ENCODE measurements at regions not wholly inside any gene's neighbourhood (a gene's known extent, or its start where the extent isn't known, plus 50 kb on each side); places are given as distances from the start of the nearest gene placed in this dataset.

DNA sequence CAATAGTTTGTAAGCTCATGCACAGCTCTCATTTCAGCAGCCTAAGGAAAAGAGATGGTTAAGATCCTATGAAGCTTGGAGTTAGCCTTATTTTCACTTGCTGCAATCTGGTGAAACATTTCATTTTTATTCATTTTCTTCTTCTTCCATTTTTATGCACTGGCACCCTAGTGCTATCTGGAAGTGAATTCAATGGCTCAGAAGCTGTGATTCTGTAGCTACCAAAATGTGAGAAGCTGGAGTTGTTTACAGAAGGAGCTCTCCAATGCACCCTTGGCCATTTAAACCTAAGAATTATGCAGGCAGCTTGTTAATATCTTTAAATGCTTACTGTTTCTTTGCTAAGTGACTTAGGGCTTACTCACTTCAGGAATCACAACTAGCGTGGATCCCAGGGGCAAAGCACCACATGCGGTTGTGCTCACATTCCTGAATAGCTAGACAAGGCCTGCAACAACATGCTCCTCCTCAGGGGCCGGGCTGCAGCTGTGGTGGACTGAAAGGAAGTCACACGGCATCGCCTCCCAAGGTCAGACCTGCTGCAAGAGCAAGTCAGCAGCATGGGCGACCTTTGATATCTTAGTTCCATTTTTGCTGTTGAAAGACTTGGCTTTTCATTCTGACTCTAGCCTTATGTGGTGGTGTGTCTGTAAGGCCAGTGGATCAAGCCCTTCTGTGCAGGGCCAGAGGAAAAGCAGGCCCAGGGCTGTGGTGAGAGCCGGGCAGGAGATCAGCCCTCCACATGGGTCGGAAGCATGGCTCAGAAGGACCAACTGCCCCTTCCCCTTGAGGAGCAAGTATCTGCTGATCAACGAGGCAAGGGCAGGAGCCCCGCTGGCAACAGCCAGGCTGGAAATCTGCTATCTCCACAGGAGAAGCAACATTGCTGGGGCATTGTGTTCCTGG is 91.9 kb upstream of the MBL2 start:
- CTCF ChIA-PET = interaction anchor here (0.6 to 0.7 kb wide), 2 partner anchors 670 to 1885 kb away, joined by 3 to 6 read pairs; no protein-coding TSS in a partner anchor
- BruUV-seq (replicated peaks) = no TSS peak
- Mint-ChIP-seq H3K36me3 (ENCODE audit: insufficient read depth, unreplicated experiment) (no peaks in the 10 kb centered on the region), H3K9me3 (ENCODE audit: low read depth, unreplicated experiment) (peaks cover 3% of the 10 kb centered on the region), H3K27me3 (ENCODE audit: unreplicated experiment) (no peaks in the 10 kb centered on the region), H3K4me1 (ENCODE audit: low read depth, unreplicated experiment) (peaks cover 6% of the 10 kb centered on the region), H3K27ac (ENCODE audit: unreplicated experiment) (no peak overlapping the region), H3K4me3 (ENCODE audit: low read depth, unreplicated experiment) (no peak overlapping the region)
- peak; percentile 41 for DNase-seq
- intact Hi-C loops (cut with micrococcal nuclease; ENCODE audit: unreplicated experiment) = no loop called here
- TF ChIP-seq, protein P1, sequence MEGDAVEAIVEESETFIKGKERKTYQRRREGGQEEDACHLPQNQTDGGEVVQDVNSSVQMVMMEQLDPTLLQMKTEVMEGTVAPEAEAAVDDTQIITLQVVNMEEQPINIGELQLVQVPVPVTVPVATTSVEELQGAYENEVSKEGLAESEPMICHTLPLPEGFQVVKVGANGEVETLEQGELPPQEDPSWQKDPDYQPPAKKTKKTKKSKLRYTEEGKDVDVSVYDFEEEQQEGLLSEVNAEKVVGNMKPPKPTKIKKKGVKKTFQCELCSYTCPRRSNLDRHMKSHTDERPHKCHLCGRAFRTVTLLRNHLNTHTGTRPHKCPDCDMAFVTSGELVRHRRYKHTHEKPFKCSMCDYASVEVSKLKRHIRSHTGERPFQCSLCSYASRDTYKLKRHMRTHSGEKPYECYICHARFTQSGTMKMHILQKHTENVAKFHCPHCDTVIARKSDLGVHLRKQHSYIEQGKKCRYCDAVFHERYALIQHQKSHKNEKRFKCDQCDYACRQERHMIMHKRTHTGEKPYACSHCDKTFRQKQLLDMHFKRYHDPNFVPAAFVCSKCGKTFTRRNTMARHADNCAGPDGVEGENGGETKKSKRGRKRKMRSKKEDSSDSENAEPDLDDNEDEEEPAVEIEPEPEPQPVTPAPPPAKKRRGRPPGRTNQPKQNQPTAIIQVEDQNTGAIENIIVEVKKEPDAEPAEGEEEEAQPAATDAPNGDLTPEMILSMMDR (IDR thresholded peaks at IDR 0.05; ENCODE audit: unreplicated experiment) = no peak

DNA sequence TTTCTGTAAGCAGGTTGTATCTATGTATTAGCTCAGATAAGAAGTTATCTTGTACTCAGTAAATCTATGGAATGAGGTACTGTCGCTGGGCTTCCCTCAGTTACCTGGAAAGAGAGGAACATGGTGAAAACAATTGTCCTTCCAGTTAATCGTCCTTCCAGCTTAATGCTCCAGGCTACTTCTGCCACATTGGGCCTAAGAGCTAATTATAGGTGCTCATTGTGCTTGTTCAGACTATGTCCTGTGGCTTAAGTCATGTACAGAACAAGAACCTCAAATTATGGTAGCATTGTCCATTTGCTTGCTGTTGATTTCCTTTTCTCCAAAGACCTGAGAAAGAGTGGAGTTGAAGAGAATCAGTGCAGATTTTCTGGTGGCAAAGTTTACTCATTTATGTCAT is 86.1 kb upstream of the MBL2 start:
- CTCF ChIA-PET = no interaction called here
- Mint-ChIP-seq H3K36me3 (ENCODE audit: insufficient read depth, unreplicated experiment) (no peaks in the 10 kb centered on the region), H3K4me1 (ENCODE audit: low read depth, unreplicated experiment) (no peaks in the 10 kb centered on the region), H3K27me3 (ENCODE audit: unreplicated experiment) (no peaks in the 10 kb centered on the region), H3K9me3 (ENCODE audit: low read depth, unreplicated experiment) (no peaks in the 10 kb centered on the region), H3K27ac (ENCODE audit: unreplicated experiment) (no peak overlapping the region), H3K4me3 (ENCODE audit: low read depth, unreplicated experiment) (no peak overlapping the region)
- no TSS peak for BruUV-seq (replicated peaks)
- no peak for DNase-seq
- intact Hi-C loops (cut with micrococcal nuclease; ENCODE audit: unreplicated experiment) = no loop called here
- TF ChIP-seq, protein P1 (IDR thresholded peaks at IDR 0.05; ENCODE audit: unreplicated experiment) = no peak

DNA sequence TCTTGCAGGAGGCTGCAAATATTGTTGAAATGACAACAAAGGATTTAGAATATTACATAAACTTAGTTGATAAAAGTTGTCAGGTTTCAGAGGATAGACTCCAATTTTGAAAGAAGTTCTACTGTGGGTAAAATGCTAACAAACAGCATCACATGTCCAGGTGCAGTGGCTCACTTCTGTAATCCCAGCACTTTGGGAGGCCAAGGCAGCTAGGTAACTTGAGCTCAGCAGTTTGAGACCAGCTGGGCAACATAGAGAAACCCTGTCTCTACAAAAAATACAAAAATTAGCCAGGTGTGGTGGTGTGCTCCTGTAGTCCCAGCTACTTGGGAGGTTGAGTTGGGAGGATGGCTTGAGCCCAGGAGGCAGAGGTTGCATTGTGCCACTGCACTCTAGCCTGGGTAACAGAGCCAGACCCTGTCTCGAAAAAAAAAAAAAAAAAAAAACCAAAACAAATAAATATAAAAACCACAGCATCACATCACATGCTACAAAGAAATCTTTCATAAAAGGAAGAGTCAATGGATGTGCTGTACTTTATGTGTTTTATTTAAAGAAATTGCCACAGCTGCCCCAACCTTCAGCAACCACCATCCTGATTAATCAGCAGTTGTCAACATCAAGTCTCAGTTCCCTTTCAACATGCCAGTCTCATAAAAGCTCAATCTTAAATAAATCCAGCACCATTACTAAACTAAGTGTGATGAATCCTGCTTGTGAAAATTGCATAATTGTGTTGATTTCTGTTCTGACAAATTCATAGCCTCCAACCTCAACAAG is 83.2 kb upstream of the MBL2 start:
- DNase-seq = no peak
- no peaks in the 10 kb centered on the region for H3K4me1 Mint-ChIP-seq (ENCODE audit: low read depth, unreplicated experiment)
- H3K4me3 Mint-ChIP-seq (ENCODE audit: low read depth, unreplicated experiment) = no peak overlapping the region
- no TSS peak for BruUV-seq (replicated peaks)
- H3K9me3 Mint-ChIP-seq (ENCODE audit: low read depth, unreplicated experiment) = no peaks in the 10 kb centered on the region
- CTCF ChIA-PET = no interaction called here
- intact Hi-C loops (cut with micrococcal nuclease; ENCODE audit: unreplicated experiment) = no loop called here
- TF ChIP-seq, protein P1 (IDR thresholded peaks at IDR 0.05; ENCODE audit: unreplicated experiment) = no peak
- no peak overlapping the region for H3K27ac Mint-ChIP-seq (ENCODE audit: unreplicated experiment)
- no peaks in the 10 kb centered on the region for H3K27me3 Mint-ChIP-seq (ENCODE audit: unreplicated experiment)
- H3K36me3 Mint-ChIP-seq (ENCODE audit: insufficient read depth, unreplicated experiment) = no peaks in the 10 kb centered on the region

DNA sequence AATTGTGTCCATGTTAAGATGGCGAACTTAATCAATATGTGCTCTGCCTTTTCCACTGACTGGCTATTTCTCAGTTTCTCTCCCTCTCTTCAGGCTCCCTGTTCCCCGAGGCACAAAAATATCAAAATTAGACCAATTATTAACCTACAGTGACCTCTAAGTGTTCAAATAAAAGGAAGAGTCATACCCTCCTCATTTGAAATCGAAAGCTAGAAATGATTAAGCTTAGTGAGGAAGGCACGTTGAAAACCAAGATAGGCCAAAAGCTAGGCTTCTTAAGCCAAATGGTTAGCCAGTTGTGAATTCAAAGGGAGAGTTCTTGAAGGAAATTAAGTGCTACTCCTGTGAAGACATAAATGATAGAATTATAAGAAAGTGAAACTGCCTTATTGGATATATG is 81.1 kb upstream of the MBL2 start:
- no peaks in the 10 kb centered on the region for H3K27me3 Mint-ChIP-seq (ENCODE audit: unreplicated experiment)
- intact Hi-C loops (cut with micrococcal nuclease; ENCODE audit: unreplicated experiment) = no loop called here
- no peak overlapping the region for H3K27ac Mint-ChIP-seq (ENCODE audit: unreplicated experiment)
- H3K4me3 Mint-ChIP-seq (ENCODE audit: low read depth, unreplicated experiment) = no peak overlapping the region
- no peak for DNase-seq
- TF ChIP-seq, protein P1 (IDR thresholded peaks at IDR 0.05; ENCODE audit: unreplicated experiment) = no peak
- peaks cover 3% of the 10 kb centered on the region for H3K9me3 Mint-ChIP-seq (ENCODE audit: low read depth, unreplicated experiment)
- CTCF ChIA-PET = interaction anchor here (1.3 kb wide), 1 partner anchor 36 kb away, joined by 3 read pairs; no protein-coding TSS in a partner anchor
- no peaks in the 10 kb centered on the region for H3K36me3 Mint-ChIP-seq (ENCODE audit: insufficient read depth, unreplicated experiment)
- no TSS peak for BruUV-seq (replicated peaks)
- H3K4me1 Mint-ChIP-seq (ENCODE audit: low read depth, unreplicated experiment) = no peaks in the 10 kb centered on the region

All from Calu3 (cell line).